ENCODE measurements at regions not wholly inside any gene's neighbourhood (a gene's known extent, or its start where the extent isn't known, plus 50 kb on each side); places are given as distances from the start of the nearest gene placed in this dataset.

- Histone ChIP-seq H2BK15ac (ENCODE audit: low read depth, low read length) (no peak overlapping the region), H2BK20ac (ENCODE audit: low read depth, low read length) (no peak overlapping the region), H4K5ac (ENCODE audit: low read depth, low read length) (no peak overlapping the region), H3K4me3 (ENCODE audit: insufficient read depth, low read depth, low read length) (no peak overlapping the region), H3K9ac (ENCODE audit: low read depth, low read length) (no peak overlapping the region), H2AK5ac (ENCODE audit: low read depth, low read length) (no peak overlapping the region), H2BK5ac (ENCODE audit: low read depth, low read length, poor library complexity, severe bottlenecking) (no peak overlapping the region), H3K27ac (ENCODE audit: insufficient read depth, low read length) (no peak overlapping the region), H3K36me3 (ENCODE audit: control insufficient read depth, insufficient read depth, low read length) (no peaks in the 10 kb centered on the region), H3K4ac (ENCODE audit: low read depth, low read length) (no peak overlapping the region), H3K79me1 (ENCODE audit: low read depth in 1 of 2, low read length in 2 of 2) (no peaks in the 10 kb centered on the region), H2BK120ac (ENCODE audit: low read depth, low read length) (no peak overlapping the region), H3K14ac (replicated peaks; ENCODE audit: low read depth, low read length) (no peak overlapping the region), H3K56ac (ENCODE audit: extremely low read depth, insufficient read depth, low read length) (no peak overlapping the region), H4K8ac (ENCODE audit: low read depth in 2 of 2, low read length in 2 of 2) (no peak overlapping the region), H3K18ac (ENCODE audit: low read depth, low read length) (no peak overlapping the region), H3K23ac (ENCODE audit: low read depth, low read length) (no peak overlapping the region), H4K91ac (ENCODE audit: insufficient read depth, low read depth, low read length) (no peak overlapping the region), H3K27me3 (ENCODE audit: control insufficient read depth, insufficient read depth, low read length) (peaks cover 28% of the 10 kb centered on the region), H3K9me3 (ENCODE audit: control insufficient read depth, insufficient read depth, low read length) (no peaks in the 10 kb centered on the region), H4K20me1 (ENCODE audit: insufficient read depth, low read length) (no peaks in the 10 kb centered on the region), H3K4me1 (ENCODE audit: control insufficient read depth, insufficient read depth, low read length) (no peaks in the 10 kb centered on the region), H2AK9ac (replicated peaks; ENCODE audit: low read depth, low read length, poor library complexity) (no peak overlapping the region), H3K9me1 (ENCODE audit: insufficient read depth, low read length) (no peaks in the 10 kb centered on the region), H2AFZ (replicated peaks; ENCODE audit: low read length, poor library complexity) (no peak overlapping the region), H3K4me2 (ENCODE audit: low read depth, low read length) (no peak overlapping the region)
- ChIA-PET CTCF (no interaction called here), POLR2A (ENCODE audit: unreplicated experiment) (no interaction called here)
- no CpG with 5 or more reads among the region's 2 CpGs for WGBS, 2 experiments (ENCODE audit: extremely low coverage in 2 of 2, insufficient read length in 1 of 2)
- in situ Hi-C loops (cut with MboI; ENCODE audit: low sequenced_read_pairs) (no loop called here), intact Hi-C loops (cut with micrococcal nuclease) (no loop called here), dilution Hi-C loops (cut with HindIII; ENCODE audit: low sequenced_read_pairs, unreplicated experiment) (no loop called here)
- DNase-seq = no peak
- ATAC-seq (ENCODE audit: low read depth) = no peak
- no TSS peak for BruUV-seq (replicated peaks)
- no peak for TF ChIP-seq NFE2L2 (IDR thresholded peaks at IDR 0.05; ENCODE audit: low read depth, low read length)
Observed at GRCh38 chr2:65611488-65611887, 179.1 kb upstream of the SPRED2 start.

Data from IMR-90 (cell line).